Mucosa of rectum (tissue), 2 donors: ENCODE measurements at regions not wholly inside any gene's neighbourhood (a gene's known extent, or its start where the extent isn't known, plus 50 kb on each side); places are given as distances from the start of the nearest gene placed in this dataset.

Experiments
- H3K27ac ChIP-seq, 2 donors: one replicate each; pipeline ENCODE4 v1.7.0; 2013; ENCODE audit warnings: inconsistent platforms in 2 of 2, low read depth in 2 of 2, low read length in 2 of 2
- H3K27me3 ChIP-seq, 2 donors: one replicate each; pipeline ENCODE4 v1.7.0; 2013; ENCODE audit warnings: low read length in 2 of 2; ENCODE audit not compliant: control insufficient read depth in 2 of 2, insufficient read depth in 2 of 2
- H3K36me3 ChIP-seq, 2 donors: one replicate each; pipeline ENCODE4 v1.7.0; 2013; ENCODE audit warnings: low read length in 2 of 2; ENCODE audit not compliant: control insufficient read depth in 2 of 2, insufficient read depth in 2 of 2
- H3K4me1 ChIP-seq, 2 donors: one replicate each; pipeline ENCODE4 v1.7.0; 2013; ENCODE audit warnings: low read length in 2 of 2, mild to moderate bottlenecking in 1 of 2; ENCODE audit not compliant: control insufficient read depth in 2 of 2, insufficient read depth in 2 of 2
- H3K4me3 ChIP-seq, 2 donors: one replicate each; pipeline ENCODE4 v1.7.0; 2013; ENCODE audit warnings: low read length in 2 of 2
- H3K9ac ChIP-seq, 2 donors: one replicate each; pipeline ENCODE4 v1.7.0; 2013; ENCODE audit warnings: low read length in 2 of 2, low read depth in 1 of 2, mild to moderate bottlenecking in 1 of 2
- H3K9me3 ChIP-seq, 2 donors: one replicate each; pipeline ENCODE4 v1.7.0; 2013; ENCODE audit warnings: low read length in 2 of 2; ENCODE audit not compliant: control insufficient read depth in 2 of 2
- donor health status: healthy.
- donor health status: Normal muscosa, but diverticular disease.

- H3K9ac ChIP-seq = no peak overlapping the region
These were observed 229.6 kb upstream of the TNRC6C start for GRCh38 chr17:77728871-77729270.

DNA sequence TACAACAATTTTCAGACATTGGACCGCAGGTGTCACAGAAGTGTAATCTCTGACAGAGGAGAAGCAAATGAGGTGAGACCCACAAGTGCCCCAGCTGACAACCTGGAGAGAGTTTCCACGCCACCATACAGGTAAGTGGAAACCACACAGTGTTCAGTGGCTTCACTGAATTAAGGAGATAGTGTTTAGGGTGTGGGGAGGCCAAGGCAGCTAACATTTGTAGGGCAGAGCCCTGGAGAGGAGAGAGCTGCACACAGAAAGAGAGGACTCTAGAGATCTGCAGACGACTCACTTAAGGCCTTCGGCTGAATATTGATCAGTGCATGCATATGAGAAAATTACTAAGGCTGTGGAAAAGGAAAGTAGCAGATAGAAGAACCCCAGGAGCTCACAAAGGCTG lies 228.9 kb upstream of the TNRC6C start:
- no peak overlapping the region for H3K9ac ChIP-seq
- no peaks in the 10 kb centered on the region for H3K36me3 ChIP-seq
- H3K9me3 ChIP-seq = peaks cover 4% of the 10 kb centered on the region in 2 donors
- peaks cover 9 to 11% of the 10 kb centered on the region in 2 donors for H3K27me3 ChIP-seq
- H3K4me3 ChIP-seq = no peak overlapping the region
- no peak overlapping the region for H3K27ac ChIP-seq
- H3K4me1 ChIP-seq = peaks cover 2 to 6% of the 10 kb centered on the region in 2 donors

More at GRCh38 chr17:77728871-77729270, 229.6 kb upstream of the TNRC6C start:
- Histone ChIP-seq H3K4me3 (no peak overlapping the region), H3K27ac (no peak overlapping the region), H3K4me1 (peaks cover 0 to 2% of the 10 kb centered on the region in 2 donors), H3K27me3 (peaks cover 4% of the 10 kb centered on the region in 2 donors), H3K36me3 (no peaks in the 10 kb centered on the region), H3K9me3 (peaks cover 4% of the 10 kb centered on the region in 2 donors)

GRCh38 chr17:77730376-77730775 lies 228.1 kb upstream of the TNRC6C start:
- H3K27me3 ChIP-seq = peaks cover 13 to 14% of the 10 kb centered on the region in 2 donors
- H3K9me3 ChIP-seq = peaks cover 4% of the 10 kb centered on the region in 2 donors
- no peak overlapping the region for H3K4me3 ChIP-seq
- no peak overlapping the region for H3K27ac ChIP-seq
- H3K9ac ChIP-seq = no peak overlapping the region
- no peaks in the 10 kb centered on the region for H3K36me3 ChIP-seq
- peaks cover 2 to 9% of the 10 kb centered on the region in 2 donors for H3K4me1 ChIP-seq

DNA sequence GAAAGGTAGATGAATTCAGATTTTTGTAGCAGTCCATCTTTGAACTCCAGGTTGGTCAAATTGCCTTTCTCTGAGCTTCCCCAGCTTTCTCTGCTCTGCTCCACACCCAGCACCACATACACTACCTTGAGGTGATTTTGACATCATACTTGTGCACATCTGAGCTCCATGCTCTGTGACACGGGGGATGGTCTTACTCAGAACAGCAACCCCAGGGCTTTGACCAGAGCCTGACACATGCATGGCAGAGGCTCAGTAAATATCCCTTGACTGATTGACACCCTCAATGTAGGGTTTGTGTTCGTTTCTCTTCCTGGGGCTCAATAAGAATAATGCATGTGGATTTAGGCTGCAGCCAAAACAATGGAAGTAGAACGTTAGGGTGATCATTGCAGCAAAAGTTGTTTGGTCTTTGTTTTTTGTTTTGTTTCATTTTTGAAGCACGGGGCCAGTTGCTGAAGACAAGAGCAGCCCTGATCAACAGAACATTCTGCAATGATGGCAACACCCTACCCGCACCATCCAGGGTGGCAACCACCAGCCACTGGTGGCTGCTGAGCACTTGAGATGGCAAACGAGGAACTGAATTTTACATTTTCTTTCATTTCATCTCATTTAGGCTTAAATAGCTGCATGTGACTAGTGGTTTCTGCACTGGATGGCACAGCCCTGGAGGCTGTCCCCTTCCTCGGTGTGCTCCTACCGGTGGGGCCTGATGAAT lies 224.8 kb upstream of the TNRC6C start:
- Histone ChIP-seq H3K9me3 (peaks cover 4% of the 10 kb centered on the region in 2 donors), H3K27me3 (peaks cover 14 to 17% of the 10 kb centered on the region in 2 donors), H3K4me1 (peaks cover 0 to 9% of the 10 kb centered on the region in 2 donors), H3K4me3 (no peak overlapping the region), H3K36me3 (no peaks in the 10 kb centered on the region), H3K9ac (no peak overlapping the region), H3K27ac (peak overlapping the region; percentile 44 to 46)

- Histone ChIP-seq H3K4me1 (peaks cover 0 to 9% of the 10 kb centered on the region in 2 donors), H3K4me3 (no peak overlapping the region), H3K9ac (no peak overlapping the region)
These were observed 224.0 kb upstream of the TNRC6C start for GRCh38 chr17:77734371-77735080.

DNA sequence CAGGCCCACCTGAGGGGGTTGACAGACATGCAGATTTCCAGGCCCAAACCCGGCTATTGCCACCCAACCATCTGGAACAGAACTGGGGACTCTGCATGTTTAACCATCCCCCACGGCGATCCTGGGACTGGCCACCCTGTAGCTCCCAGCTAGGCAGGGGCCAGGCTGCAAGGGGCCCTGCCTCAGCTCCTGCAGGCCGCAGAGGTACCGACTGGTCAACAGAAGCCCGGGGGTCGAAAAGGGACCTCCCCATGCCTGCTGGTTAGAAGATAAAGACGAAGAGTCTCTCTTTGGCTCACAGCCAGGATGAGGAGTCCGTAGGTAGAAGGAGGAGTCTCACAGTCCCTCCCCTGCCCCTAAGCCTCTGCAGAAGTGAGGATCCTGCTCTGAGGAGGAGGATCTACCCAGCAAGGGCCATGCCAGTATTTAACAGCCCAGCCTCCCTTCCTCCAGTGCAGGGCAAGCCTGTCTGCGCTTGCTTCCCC lies 223.4 kb upstream of the TNRC6C start:
- peaks cover 14 to 17% of the 10 kb centered on the region in 2 donors for H3K27me3 ChIP-seq
- no peak overlapping the region for H3K9ac ChIP-seq
- no peaks in the 10 kb centered on the region for H3K36me3 ChIP-seq
- H3K4me1 ChIP-seq = peaks cover 0 to 9% of the 10 kb centered on the region in 2 donors
- no peak overlapping the region for H3K4me3 ChIP-seq
- H3K9me3 ChIP-seq = peaks cover 4% of the 10 kb centered on the region in 2 donors
- H3K27ac ChIP-seq = peak overlapping the region; percentile 44 to 66

More at GRCh38 chr17:77734371-77735080, 224.0 kb upstream of the TNRC6C start:
- Histone ChIP-seq H3K27ac (peak overlapping the region; percentile 44 to 66), H3K36me3 (no peaks in the 10 kb centered on the region), H3K9me3 (peaks cover 4% of the 10 kb centered on the region in 2 donors), H3K27me3 (peaks cover 14 to 17% of the 10 kb centered on the region in 2 donors)

- Histone ChIP-seq H3K36me3 (no peaks in the 10 kb centered on the region), H3K27me3 (peaks cover 14 to 17% of the 10 kb centered on the region in 2 donors), H3K4me3 (no peak overlapping the region), H3K27ac (peak overlapping the region; percentile 19 to 66), H3K9ac (no peak overlapping the region), H3K9me3 (peaks cover 4% of the 10 kb centered on the region in 2 donors), H3K4me1 (peaks cover 0 to 9% of the 10 kb centered on the region in 2 donors)
These were observed 222.8 kb upstream of the TNRC6C start for GRCh38 chr17:77735566-77736198.

GRCh38 chr17:77736199-77736585 lies 222.3 kb upstream of the TNRC6C start:
- peak overlapping the region in 1 of 2 donors; percentile 10 for H3K9ac ChIP-seq
- peaks cover 0 to 9% of the 10 kb centered on the region in 2 donors for H3K4me1 ChIP-seq
- no peak overlapping the region for H3K4me3 ChIP-seq

GRCh38 chr17:77736721-77737120 lies 221.8 kb upstream of the TNRC6C start:
- H3K36me3 ChIP-seq = no peaks in the 10 kb centered on the region
- H3K4me1 ChIP-seq = peaks cover 0 to 9% of the 10 kb centered on the region in 2 donors
- peaks cover 4% of the 10 kb centered on the region in 2 donors for H3K9me3 ChIP-seq
- peaks cover 14 to 17% of the 10 kb centered on the region in 2 donors for H3K27me3 ChIP-seq
- H3K27ac ChIP-seq = no peak overlapping the region
- peak overlapping the region in 1 of 2 donors; percentile 10 for H3K9ac ChIP-seq
- H3K4me3 ChIP-seq = no peak overlapping the region

More at GRCh38 chr17:77736199-77736585, 222.3 kb upstream of the TNRC6C start:
- Histone ChIP-seq H3K27me3 (peaks cover 14 to 17% of the 10 kb centered on the region in 2 donors), H3K9me3 (peaks cover 4% of the 10 kb centered on the region in 2 donors), H3K27ac (peak overlapping the region; percentile 15 to 33), H3K36me3 (no peaks in the 10 kb centered on the region)
